Skeletal muscle satellite cell (primary cell): ENCODE measurements at regions not wholly inside any gene's neighbourhood (a gene's known extent, or its start where the extent isn't known, plus 50 kb on each side); places are given as distances from the start of the nearest gene placed in this dataset.

Source experiments
- H3K27me3 ChIP-seq: 2 replicates; pipeline ENCODE4 v1.7.0; 2013; ENCODE audit warnings: low read length; ENCODE audit not compliant: control insufficient read depth, insufficient read depth
- H3K36me3 ChIP-seq: 2 replicates; pipeline ENCODE4 v1.7.0; 2013; ENCODE audit warnings: mild to moderate bottlenecking, control low read depth, low read length; ENCODE audit not compliant: insufficient read depth
- H3K4me1 ChIP-seq: 2 replicates; pipeline ENCODE4 v1.7.0; 2013; ENCODE audit warnings: low read length; ENCODE audit not compliant: control insufficient read depth, insufficient read depth
- H3K4me2 ChIP-seq: 2 replicates; pipeline ENCODE4 v1.7.0; 2013; ENCODE audit warnings: mild to moderate bottlenecking, low read length
- H3K4me3 ChIP-seq: 2 replicates; pipeline ENCODE4 v1.7.0; 2013; ENCODE audit warnings: low read length
- H3K9ac ChIP-seq: 2 replicates; pipeline ENCODE4 v1.7.0; 2013; ENCODE audit warnings: mild to moderate bottlenecking, low read depth, low read length, moderate library complexity
- H3K9me3 ChIP-seq: replicated peaks from 2 replicates; pipeline ENCODE4 v1.7.0; 2013; ENCODE audit warnings: mild to moderate bottlenecking, control low read depth, low read length

- Histone ChIP-seq H3K9me3 (no peaks in the 10 kb centered on the region), H3K36me3 (no peaks in the 10 kb centered on the region), H3K9ac (no peak overlapping the region), H3K27me3 (peaks cover 6% of the 10 kb centered on the region), H3K4me1 (no peaks in the 10 kb centered on the region), H3K4me2 (no peak overlapping the region), H3K4me3 (no peak overlapping the region)
Observed at GRCh38 chr7:25940086-25940906, 211.7 kb upstream of the NFE2L3 start.

- H3K4me3 ChIP-seq, result no peak overlapping the region
- peaks cover 3% of the 10 kb centered on the region for H3K4me1 ChIP-seq
- H3K4me2 ChIP-seq, result no peak overlapping the region
- no peaks in the 10 kb centered on the region for H3K36me3 ChIP-seq
- H3K9ac ChIP-seq, result no peak overlapping the region
- H3K27me3 ChIP-seq, result peaks cover 19% of the 10 kb centered on the region
- H3K9me3 ChIP-seq, result no peaks in the 10 kb centered on the region
Observed at GRCh38 chr7:25944777-25945515, 207.1 kb upstream of the NFE2L3 start.

GRCh38 chr7:25945608-25946007 lies 206.4 kb upstream of the NFE2L3 start:
- H3K4me1 ChIP-seq, result peaks cover 9% of the 10 kb centered on the region
- peaks cover 23% of the 10 kb centered on the region for H3K27me3 ChIP-seq
- no peak overlapping the region for H3K9ac ChIP-seq
- H3K9me3 ChIP-seq, result no peaks in the 10 kb centered on the region
- H3K4me3 ChIP-seq, result no peak overlapping the region
- no peaks in the 10 kb centered on the region for H3K36me3 ChIP-seq
- no peak overlapping the region for H3K4me2 ChIP-seq

- no peaks in the 10 kb centered on the region for H3K9me3 ChIP-seq
- H3K4me2 ChIP-seq, result no peak overlapping the region
- peaks cover 23% of the 10 kb centered on the region for H3K27me3 ChIP-seq
- H3K4me3 ChIP-seq, result no peak overlapping the region
- peaks cover 9% of the 10 kb centered on the region for H3K4me1 ChIP-seq
- H3K36me3 ChIP-seq, result no peaks in the 10 kb centered on the region
- no peak overlapping the region for H3K9ac ChIP-seq
Observed at GRCh38 chr7:25946181-25946580, 205.8 kb upstream of the NFE2L3 start.

- Histone ChIP-seq H3K4me3 (no peak overlapping the region), H3K9me3 (no peaks in the 10 kb centered on the region), H3K27me3 (peaks cover 20% of the 10 kb centered on the region), H3K36me3 (no peaks in the 10 kb centered on the region), H3K4me1 (peaks cover 16% of the 10 kb centered on the region), H3K9ac (no peak overlapping the region), H3K4me2 (no peak overlapping the region)
Observed at GRCh38 chr7:25947669-25948516, 204.1 kb upstream of the NFE2L3 start.

DNA sequence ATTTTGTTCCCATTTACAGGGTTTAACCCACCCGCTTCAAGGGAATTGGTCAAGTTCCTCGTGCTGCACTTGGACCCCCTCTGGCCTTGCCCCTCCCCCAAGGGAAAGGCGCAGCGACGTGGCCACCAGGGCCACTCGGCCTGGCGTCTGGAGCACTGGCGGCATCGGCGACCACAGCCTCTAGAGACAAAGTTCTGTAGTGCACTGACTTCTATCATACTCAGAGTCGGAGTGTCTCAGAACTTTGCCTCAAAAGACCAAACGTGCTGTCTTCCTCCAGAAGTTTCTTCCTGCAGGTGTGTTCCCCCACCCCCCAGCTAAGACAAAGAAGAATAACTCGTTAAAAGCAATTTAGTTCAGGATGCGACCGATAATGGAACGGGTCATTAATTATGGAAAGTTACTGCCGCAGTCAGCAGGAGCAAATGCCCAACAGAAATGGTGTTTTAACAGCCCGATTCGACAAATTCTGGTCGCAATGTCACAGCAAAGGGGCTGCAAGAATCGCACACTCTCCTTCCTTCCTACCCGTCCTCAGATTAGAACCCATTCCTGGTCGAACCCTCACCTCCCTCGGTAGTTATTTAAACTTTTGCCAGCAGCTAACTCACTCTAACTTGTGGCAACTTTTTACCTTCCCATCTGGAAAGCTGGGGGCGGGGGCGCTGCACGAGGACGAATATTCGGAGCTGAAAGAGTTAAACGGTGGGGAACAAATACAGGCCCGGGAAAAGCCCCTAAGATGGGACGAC lies 202.1 kb upstream of the NFE2L3 start:
- H3K4me2 ChIP-seq, result peak overlapping the region; percentile 87
- H3K4me3 ChIP-seq, result peak overlapping the region; percentile 74
- no peaks in the 10 kb centered on the region for H3K9me3 ChIP-seq
- no peak overlapping the region for H3K9ac ChIP-seq
- no peaks in the 10 kb centered on the region for H3K36me3 ChIP-seq
- peaks cover 16% of the 10 kb centered on the region for H3K4me1 ChIP-seq
- peaks cover 20% of the 10 kb centered on the region for H3K27me3 ChIP-seq

GRCh38 chr7:25950488-25951413 lies 201.2 kb upstream of the NFE2L3 start:
- peaks cover 16% of the 10 kb centered on the region for H3K4me1 ChIP-seq
- peak overlapping the region; percentile 74 for H3K4me3 ChIP-seq
- peak overlapping the region; percentile 87 for H3K4me2 ChIP-seq
- no peaks in the 10 kb centered on the region for H3K36me3 ChIP-seq
- H3K27me3 ChIP-seq, result peaks cover 20% of the 10 kb centered on the region
- peak overlapping the region; percentile 41 for H3K9ac ChIP-seq
- H3K9me3 ChIP-seq, result no peaks in the 10 kb centered on the region

DNA sequence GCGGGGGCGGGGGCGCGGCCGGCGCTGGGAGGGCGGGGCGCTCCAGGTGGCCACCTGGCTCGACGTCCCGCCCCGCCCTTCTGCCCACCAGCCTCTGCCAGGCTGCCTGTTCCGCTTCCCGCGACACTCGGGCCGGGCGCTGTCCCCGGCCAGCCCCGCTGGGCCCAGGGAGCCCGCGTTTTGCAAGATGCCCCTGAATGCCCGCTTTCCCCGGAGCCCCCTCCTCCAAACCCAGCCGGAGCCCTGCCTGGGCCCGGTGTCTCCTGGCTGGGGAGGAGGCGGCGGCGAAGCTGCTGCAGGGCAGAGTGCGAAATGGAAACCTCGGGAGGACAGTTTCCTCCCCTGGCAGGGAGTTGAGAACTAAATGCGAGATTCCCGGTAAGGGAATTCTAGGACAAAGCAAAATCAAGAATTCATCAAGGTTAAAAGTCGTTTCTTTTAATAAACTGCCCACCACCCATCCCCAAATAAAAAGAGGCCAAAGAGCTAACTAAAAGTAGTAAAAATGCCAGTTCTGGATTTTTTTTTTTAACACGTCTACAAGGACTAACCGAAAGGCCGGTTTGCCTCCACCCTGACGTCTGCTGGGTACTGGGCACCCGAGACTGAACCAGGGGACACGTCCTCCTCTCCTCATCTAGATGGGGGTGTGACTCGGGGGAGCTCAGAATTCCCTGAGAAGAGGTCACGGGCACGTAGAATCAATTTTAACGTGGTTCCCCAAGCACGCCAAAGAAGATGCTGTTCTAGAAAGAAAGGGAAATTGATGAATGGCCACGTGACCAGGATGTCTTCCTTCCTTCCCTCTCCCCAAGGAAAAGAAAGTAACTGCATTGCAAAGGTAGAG lies 200.4 kb upstream of the NFE2L3 start:
- Histone ChIP-seq H3K4me3 (peak overlapping the region; percentile 71), H3K4me1 (peaks cover 16% of the 10 kb centered on the region), H3K36me3 (no peaks in the 10 kb centered on the region), H3K9me3 (no peaks in the 10 kb centered on the region), H3K27me3 (peaks cover 23% of the 10 kb centered on the region), H3K4me2 (peak overlapping the region; percentile 87), H3K9ac (peak overlapping the region; percentile 35)

- Histone ChIP-seq H3K4me2 (no peak overlapping the region), H3K36me3 (no peaks in the 10 kb centered on the region), H3K9me3 (no peaks in the 10 kb centered on the region), H3K9ac (no peak overlapping the region), H3K4me1 (peaks cover 16% of the 10 kb centered on the region), H3K27me3 (peaks cover 23% of the 10 kb centered on the region), H3K4me3 (no peak overlapping the region)
Observed at GRCh38 chr7:25952261-25953057, 199.5 kb upstream of the NFE2L3 start.
